ENCODE measurements at regions not wholly inside any gene's neighbourhood (a gene's known extent, or its start where the extent isn't known, plus 50 kb on each side); places are given as distances from the start of the nearest gene placed in this dataset.

DNA sequence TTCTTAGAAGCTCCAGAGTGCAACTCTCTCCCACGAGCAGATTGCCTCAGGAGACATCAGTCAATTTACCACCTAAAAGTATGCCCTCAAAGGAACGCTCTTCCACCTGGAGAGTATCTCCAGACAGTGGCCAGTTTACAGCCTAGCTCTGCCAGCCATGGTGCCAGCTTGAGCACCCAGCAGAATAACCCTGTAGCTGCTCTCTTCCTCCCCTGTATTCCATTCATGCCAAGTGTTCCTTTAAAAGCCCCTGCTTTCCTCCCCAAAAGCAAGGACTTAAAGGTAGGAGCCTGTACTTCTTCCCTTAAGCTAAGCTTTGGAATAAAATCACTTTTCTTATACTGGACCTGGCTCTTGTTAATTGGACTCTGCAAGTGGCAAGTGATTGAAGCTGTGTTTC is 245.4 kb upstream of the TMEM132C start:
- TF ChIP-seq, protein P1, sequence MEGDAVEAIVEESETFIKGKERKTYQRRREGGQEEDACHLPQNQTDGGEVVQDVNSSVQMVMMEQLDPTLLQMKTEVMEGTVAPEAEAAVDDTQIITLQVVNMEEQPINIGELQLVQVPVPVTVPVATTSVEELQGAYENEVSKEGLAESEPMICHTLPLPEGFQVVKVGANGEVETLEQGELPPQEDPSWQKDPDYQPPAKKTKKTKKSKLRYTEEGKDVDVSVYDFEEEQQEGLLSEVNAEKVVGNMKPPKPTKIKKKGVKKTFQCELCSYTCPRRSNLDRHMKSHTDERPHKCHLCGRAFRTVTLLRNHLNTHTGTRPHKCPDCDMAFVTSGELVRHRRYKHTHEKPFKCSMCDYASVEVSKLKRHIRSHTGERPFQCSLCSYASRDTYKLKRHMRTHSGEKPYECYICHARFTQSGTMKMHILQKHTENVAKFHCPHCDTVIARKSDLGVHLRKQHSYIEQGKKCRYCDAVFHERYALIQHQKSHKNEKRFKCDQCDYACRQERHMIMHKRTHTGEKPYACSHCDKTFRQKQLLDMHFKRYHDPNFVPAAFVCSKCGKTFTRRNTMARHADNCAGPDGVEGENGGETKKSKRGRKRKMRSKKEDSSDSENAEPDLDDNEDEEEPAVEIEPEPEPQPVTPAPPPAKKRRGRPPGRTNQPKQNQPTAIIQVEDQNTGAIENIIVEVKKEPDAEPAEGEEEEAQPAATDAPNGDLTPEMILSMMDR (IDR thresholded peaks at IDR 0.05) = no peak
- no peak for TF ChIP-seq POLR2A (IDR thresholded peaks at IDR 0.05)

All from prostate gland (tissue), 2 donors.